Neural cell (in vitro differentiated cells): ENCODE measurements at regions not wholly inside any gene's neighbourhood (a gene's known extent, or its start where the extent isn't known, plus 50 kb on each side); places are given as distances from the start of the nearest gene placed in this dataset.

Experiments
- H2AFZ ChIP-seq: fragments of 200-600, 300-800 bp; sonication (generic), shearing (Covaris generic); 2 replicates; pipeline ENCODE4 v1.6.0; 2014; ENCODE audit warnings: low read depth, mild to moderate bottlenecking, antibody characterized with exemption, low read length, moderate library complexity
- H3F3A ChIP-seq: fragments of 200-600 bp; shearing (Covaris generic); 2 replicates; pipeline ENCODE4 v1.6.1; 2016; ENCODE audit warnings: mild to moderate bottlenecking, moderate library complexity, mixed read lengths, antibody characterized with exemption, low read length; ENCODE audit not compliant: insufficient read depth, poor library complexity, severe bottlenecking
- H3K27ac ChIP-seq: fragments of 200-600, 300-800 bp; sonication (generic), shearing (Covaris generic); 2 replicates; pipeline ENCODE4 v1.5.1; 2014; ENCODE audit warnings: mild to moderate bottlenecking, low read length, moderate library complexity
- H3K27me3 ChIP-seq: fragments of 300-800, 200-600 bp; sonication (generic), shearing (Covaris generic); 2 replicates; pipeline ENCODE4 v1.6.0; 2014; ENCODE audit warnings: mild to moderate bottlenecking, low read depth, low read length, moderate library complexity; ENCODE audit not compliant: insufficient read depth
- H3K36me3 ChIP-seq: fragments of 300-800, 200-600 bp; sonication (generic), shearing (Covaris generic); 2 replicates; pipeline ENCODE4 v1.5.1; 2014; ENCODE audit warnings: mild to moderate bottlenecking, antibody characterized with exemption, low read length, moderate library complexity; ENCODE audit not compliant: insufficient read depth
- H3K4me2 ChIP-seq: fragments of 300-800, 200-600 bp; sonication (generic), shearing (Covaris generic); 2 replicates; pipeline ENCODE4 v1.6.0; 2014; ENCODE audit warnings: mild to moderate bottlenecking, low read length
- H3K4me3 ChIP-seq: fragments of 300-800, 200-600 bp; sonication (generic), shearing (Covaris generic); 2 replicates; pipeline ENCODE4 v1.5.1; 2014; ENCODE audit warnings: mild to moderate bottlenecking, low read length, moderate library complexity
- H3K79me2 ChIP-seq: fragments of 200-600 bp; shearing (Covaris generic); replicated peaks from 2 replicates; pipeline ENCODE4 v1.6.0; 2014; ENCODE audit warnings: mild to moderate bottlenecking, low read length, moderate library complexity; ENCODE audit not compliant: insufficient read depth
- H3K9ac ChIP-seq: fragments of 300-800, 200-600 bp; sonication (generic), shearing (Covaris generic); 2 replicates; pipeline ENCODE4 v1.6.1; 2016; ENCODE audit warnings: mild to moderate bottlenecking, low read length, mixed read lengths
- H3K9me2 ChIP-seq: fragments of 200-600 bp; shearing (Covaris generic); 2 replicates; pipeline ENCODE4 v1.6.1; 2016; ENCODE audit warnings: mild to moderate bottlenecking, low read length, mixed read lengths; ENCODE audit not compliant: insufficient read depth
- H3K9me3 ChIP-seq: fragments of 200-600, 300-800 bp; sonication (generic), shearing (Covaris generic); 2 replicates; pipeline ENCODE4 v1.6.1; 2016; ENCODE audit warnings: mild to moderate bottlenecking, mixed run types, low read length, moderate library complexity, mixed read lengths
- H4K20me1 ChIP-seq: fragments of 200-600 bp; shearing (Covaris generic); 2 replicates; pipeline ENCODE4 v1.6.1; 2016; ENCODE audit warnings: mild to moderate bottlenecking, mixed run types; ENCODE audit not compliant: insufficient read depth
- EP300 ChIP-seq: fragments of 450-650 bp; conservative IDR thresholded peaks from 2 replicates; pipeline ENCODE4 v1.6.1; 2014; ENCODE audit warnings: antibody characterized with exemption, mild to moderate bottlenecking, moderate library complexity; ENCODE audit not compliant: poor library complexity, severe bottlenecking
- EZH2 ChIP-seq: fragments of 200-600, 300-800 bp; shearing (Covaris generic), sonication (generic); IDR thresholded peaks from 2 replicates; pipeline ENCODE4 v1.6.1; 2014; ENCODE audit warnings: antibody characterized with exemption, low read length, borderline replicate concordance, mild to moderate bottlenecking; ENCODE audit not compliant: insufficient read depth, poor library complexity, severe bottlenecking
- MXI1 ChIP-seq: fragments of 450-650 bp; conservative IDR thresholded peaks from 2 replicates; pipeline ENCODE4 v1.6.1; 2014; ENCODE audit warnings: antibody characterized with exemption, mild to moderate bottlenecking; ENCODE audit not compliant: poor library complexity, severe bottlenecking
- POLR2AphosphoS5 ChIP-seq: IDR thresholded peaks from 2 replicates; pipeline ENCODE4 v1.6.1; 2012
- RAD21 ChIP-seq: fragments of 450-650 bp; conservative IDR thresholded peaks from 2 replicates; pipeline ENCODE4 v1.6.1; 2014; ENCODE audit warnings: antibody characterized with exemption, mild to moderate bottlenecking, moderate library complexity
- SMC3 ChIP-seq: fragments of 450-650 bp; conservative IDR thresholded peaks from 2 replicates; pipeline ENCODE4 v1.6.1; 2014; ENCODE audit warnings: antibody characterized with exemption, mild to moderate bottlenecking, moderate library complexity; ENCODE audit not compliant: poor library complexity
- TAF1 ChIP-seq: IDR thresholded peaks from 2 replicates; pipeline ENCODE4 v1.6.1; 2012; ENCODE audit warnings: low read depth
- TF ChIP-seq, protein P1 (sequence below): IDR thresholded peaks from 2 replicates; pipeline ENCODE4 v1.6.1; 2012; ENCODE audit warnings: borderline replicate concordance
- TF ChIP-seq, protein P2 (sequence below): fragments of 450-650 bp; IDR thresholded peaks from 2 replicates; pipeline ENCODE4 v1.5.1; 2014; ENCODE audit warnings: antibody characterized with exemption, mild to moderate bottlenecking, moderate library complexity; ENCODE audit not compliant: poor library complexity, severe bottlenecking

DNA sequence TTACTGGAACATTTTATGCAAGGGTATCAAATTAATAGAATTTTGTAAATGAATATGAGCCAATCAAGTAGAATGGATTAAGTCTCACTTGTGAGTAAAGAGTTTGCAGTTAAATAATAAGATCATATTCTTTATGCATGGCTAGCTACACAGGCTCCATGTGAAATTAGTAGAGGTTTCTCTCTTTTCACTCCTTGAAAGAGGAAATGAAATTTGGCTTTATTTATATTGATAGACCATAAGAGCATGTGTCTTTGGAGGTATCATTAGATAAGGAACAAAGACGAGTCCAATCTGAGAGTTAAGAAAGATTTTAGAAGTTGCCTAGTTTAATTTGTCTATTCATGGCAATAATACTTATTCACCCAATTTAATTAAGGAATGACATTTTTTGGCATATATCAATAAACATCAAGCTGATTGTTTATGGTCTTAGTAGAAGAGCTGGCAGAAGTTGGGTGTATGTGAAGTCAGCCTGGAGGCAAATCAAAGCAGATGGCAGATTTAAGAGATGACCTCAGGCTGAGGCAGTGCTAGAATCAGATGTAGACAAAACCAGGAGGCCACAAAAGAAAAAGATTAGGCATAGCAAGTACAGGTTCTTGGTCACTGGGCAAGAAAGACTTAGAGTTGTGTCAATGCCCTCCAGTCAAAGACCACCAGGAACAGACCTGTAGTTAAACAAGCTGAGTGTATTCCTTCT is 406.5 kb upstream of the ARHGEF26 start:
- Histone ChIP-seq H3K9me3 (no peaks in the 10 kb centered on the region), H3K79me2 (no peaks in the 10 kb centered on the region), H3K4me2 (no peak overlapping the region), H3K4me3 (no peak overlapping the region), H3K27me3 (no peaks in the 10 kb centered on the region), H2AFZ (no peak overlapping the region), H3K36me3 (no peaks in the 10 kb centered on the region), H4K20me1 (no peaks in the 10 kb centered on the region), H3K9ac (no peak overlapping the region), H3K27ac (no peak overlapping the region), H3K9me2 (no peaks in the 10 kb centered on the region), H3F3A (no peaks in the 10 kb centered on the region)
- no peak for TF ChIP-seq EP300
- TF ChIP-seq RAD21: no peak
- no peak for TF ChIP-seq MXI1
- TF ChIP-seq POLR2AphosphoS5: no peak
- TF ChIP-seq, protein P1, sequence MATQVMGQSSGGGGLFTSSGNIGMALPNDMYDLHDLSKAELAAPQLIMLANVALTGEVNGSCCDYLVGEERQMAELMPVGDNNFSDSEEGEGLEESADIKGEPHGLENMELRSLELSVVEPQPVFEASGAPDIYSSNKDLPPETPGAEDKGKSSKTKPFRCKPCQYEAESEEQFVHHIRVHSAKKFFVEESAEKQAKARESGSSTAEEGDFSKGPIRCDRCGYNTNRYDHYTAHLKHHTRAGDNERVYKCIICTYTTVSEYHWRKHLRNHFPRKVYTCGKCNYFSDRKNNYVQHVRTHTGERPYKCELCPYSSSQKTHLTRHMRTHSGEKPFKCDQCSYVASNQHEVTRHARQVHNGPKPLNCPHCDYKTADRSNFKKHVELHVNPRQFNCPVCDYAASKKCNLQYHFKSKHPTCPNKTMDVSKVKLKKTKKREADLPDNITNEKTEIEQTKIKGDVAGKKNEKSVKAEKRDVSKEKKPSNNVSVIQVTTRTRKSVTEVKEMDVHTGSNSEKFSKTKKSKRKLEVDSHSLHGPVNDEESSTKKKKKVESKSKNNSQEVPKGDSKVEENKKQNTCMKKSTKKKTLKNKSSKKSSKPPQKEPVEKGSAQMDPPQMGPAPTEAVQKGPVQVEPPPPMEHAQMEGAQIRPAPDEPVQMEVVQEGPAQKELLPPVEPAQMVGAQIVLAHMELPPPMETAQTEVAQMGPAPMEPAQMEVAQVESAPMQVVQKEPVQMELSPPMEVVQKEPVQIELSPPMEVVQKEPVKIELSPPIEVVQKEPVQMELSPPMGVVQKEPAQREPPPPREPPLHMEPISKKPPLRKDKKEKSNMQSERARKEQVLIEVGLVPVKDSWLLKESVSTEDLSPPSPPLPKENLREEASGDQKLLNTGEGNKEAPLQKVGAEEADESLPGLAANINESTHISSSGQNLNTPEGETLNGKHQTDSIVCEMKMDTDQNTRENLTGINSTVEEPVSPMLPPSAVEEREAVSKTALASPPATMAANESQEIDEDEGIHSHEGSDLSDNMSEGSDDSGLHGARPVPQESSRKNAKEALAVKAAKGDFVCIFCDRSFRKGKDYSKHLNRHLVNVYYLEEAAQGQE: no peak
- TF ChIP-seq, protein P2, sequence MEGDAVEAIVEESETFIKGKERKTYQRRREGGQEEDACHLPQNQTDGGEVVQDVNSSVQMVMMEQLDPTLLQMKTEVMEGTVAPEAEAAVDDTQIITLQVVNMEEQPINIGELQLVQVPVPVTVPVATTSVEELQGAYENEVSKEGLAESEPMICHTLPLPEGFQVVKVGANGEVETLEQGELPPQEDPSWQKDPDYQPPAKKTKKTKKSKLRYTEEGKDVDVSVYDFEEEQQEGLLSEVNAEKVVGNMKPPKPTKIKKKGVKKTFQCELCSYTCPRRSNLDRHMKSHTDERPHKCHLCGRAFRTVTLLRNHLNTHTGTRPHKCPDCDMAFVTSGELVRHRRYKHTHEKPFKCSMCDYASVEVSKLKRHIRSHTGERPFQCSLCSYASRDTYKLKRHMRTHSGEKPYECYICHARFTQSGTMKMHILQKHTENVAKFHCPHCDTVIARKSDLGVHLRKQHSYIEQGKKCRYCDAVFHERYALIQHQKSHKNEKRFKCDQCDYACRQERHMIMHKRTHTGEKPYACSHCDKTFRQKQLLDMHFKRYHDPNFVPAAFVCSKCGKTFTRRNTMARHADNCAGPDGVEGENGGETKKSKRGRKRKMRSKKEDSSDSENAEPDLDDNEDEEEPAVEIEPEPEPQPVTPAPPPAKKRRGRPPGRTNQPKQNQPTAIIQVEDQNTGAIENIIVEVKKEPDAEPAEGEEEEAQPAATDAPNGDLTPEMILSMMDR: no peak
- TF ChIP-seq SMC3: no peak
- no peak for TF ChIP-seq TAF1

DNA sequence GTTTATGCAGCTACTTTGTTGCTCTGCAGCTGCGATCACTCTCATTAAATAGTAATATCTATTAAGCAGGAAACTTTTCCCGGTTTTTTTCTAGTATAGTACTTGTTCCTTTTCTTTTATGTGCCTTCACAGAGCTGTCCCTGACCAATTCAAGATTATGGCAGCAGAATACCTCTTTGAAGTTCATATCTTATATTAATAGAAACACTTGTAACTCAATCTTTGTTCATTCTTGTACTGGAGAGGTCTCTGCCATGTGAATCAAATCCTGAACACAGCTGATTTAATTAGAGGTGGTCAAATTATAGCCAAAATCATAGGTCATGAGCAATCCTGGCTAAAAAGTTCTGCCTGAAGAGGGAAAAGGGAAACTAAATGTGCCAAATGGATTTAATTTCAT is 399.0 kb upstream of the ARHGEF26 start:
- H3K27me3 ChIP-seq: no peaks in the 10 kb centered on the region
- no peaks in the 10 kb centered on the region for H3K36me3 ChIP-seq
- no peak overlapping the region for H2AFZ ChIP-seq
- H4K20me1 ChIP-seq: no peaks in the 10 kb centered on the region
- H3K27ac ChIP-seq: no peak overlapping the region
- H3K9me2 ChIP-seq: no peaks in the 10 kb centered on the region
- no peak overlapping the region for H3K9ac ChIP-seq
- no peaks in the 10 kb centered on the region for H3K79me2 ChIP-seq
- no peak overlapping the region for H3K4me3 ChIP-seq
- TF ChIP-seq, protein P1: no peak
- no peak for TF ChIP-seq EZH2
- TF ChIP-seq EP300: no peak
- TF ChIP-seq POLR2AphosphoS5: no peak
- TF ChIP-seq SMC3: no peak
- TF ChIP-seq, protein P2: no peak
- no peak for TF ChIP-seq TAF1
- TF ChIP-seq MXI1: no peak
- TF ChIP-seq RAD21: no peak
- no peaks in the 10 kb centered on the region for H3F3A ChIP-seq
- H3K9me3 ChIP-seq: no peaks in the 10 kb centered on the region
- no peak overlapping the region for H3K4me2 ChIP-seq
